DOHH2 (cell line): ENCODE measurements at regions not wholly inside any gene's neighbourhood (a gene's known extent, or its start where the extent isn't known, plus 50 kb on each side); places are given as distances from the start of the nearest gene placed in this dataset.

Source experiments
- CTCF ChIP-seq: fragments of 200-600 bp; sonication (generic); IDR thresholded peaks from one replicate; pipeline ENCODE4 v1.5.1; 2014; ENCODE audit warnings: antibody characterized with exemption, mild to moderate bottlenecking, low read depth, low read length; ENCODE audit not compliant: poor library complexity, severe bottlenecking
- EZH2phosphoT487 ChIP-seq: fragments of 200-600 bp; sonication (generic); IDR thresholded peaks from 2 replicates; pipeline ENCODE4 v1.6.1; 2017; ENCODE audit warnings: borderline replicate concordance, mild to moderate bottlenecking, antibody characterized with exemption, low read length, moderate library complexity, mixed read lengths

- TF ChIP-seq CTCF (no peak), EZH2phosphoT487 (no peak)
These were observed 149.7 kb downstream of the C12orf75 start for GRCh38 chr12:105480162-105480561.
